H54 (cell line): ENCODE measurements at regions not wholly inside any gene's neighbourhood (a gene's known extent, or its start where the extent isn't known, plus 50 kb on each side); places are given as distances from the start of the nearest gene placed in this dataset.

Experiments
- DNase-seq: peaks from one replicate; pipeline ENCODE4 v3.0.0; 2011; ENCODE audit warnings: low spot score, mixed read lengths; ENCODE audit not compliant: insufficient read length
- FAIRE-seq: peaks from 3 replicates; lab custom pipeline; 2011; peaks lifted over from hg19 to GRCh38; lab: Jason Lieb, UNC
- POLR2A ChIP-seq: IDR thresholded peaks from 2 replicates; pipeline ENCODE4 v1.6.1; 2011; ENCODE audit warnings: low read depth, mild to moderate bottlenecking, low read length

DNA sequence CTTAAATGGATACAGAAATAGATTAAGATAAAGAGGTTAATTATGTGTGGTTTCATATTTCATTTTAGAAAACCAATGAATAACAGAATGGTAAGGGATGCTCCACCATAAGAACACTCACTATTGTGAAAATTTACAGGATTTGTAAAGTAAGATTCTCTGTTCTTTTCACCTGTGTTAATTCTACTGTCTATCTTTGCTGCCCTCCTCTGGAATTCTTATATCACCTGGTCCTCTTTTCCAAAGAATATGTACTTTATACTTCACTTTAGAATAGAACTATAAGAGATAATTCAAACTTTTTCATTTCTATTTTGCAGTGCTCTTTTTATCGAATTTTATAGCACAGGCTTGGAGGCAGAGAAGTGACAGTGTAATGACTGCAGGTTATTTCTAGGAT lies 213.4 kb downstream of the LURAP1L start:
- no peak for FAIRE-seq
- no peak for DNase-seq
- TF ChIP-seq POLR2A = no peak

GRCh38 chr9:12989669-12990068 lies 214.8 kb downstream of the LURAP1L start:
- DNase-seq = no peak
- no peak for TF ChIP-seq POLR2A
- FAIRE-seq = no peak

DNA sequence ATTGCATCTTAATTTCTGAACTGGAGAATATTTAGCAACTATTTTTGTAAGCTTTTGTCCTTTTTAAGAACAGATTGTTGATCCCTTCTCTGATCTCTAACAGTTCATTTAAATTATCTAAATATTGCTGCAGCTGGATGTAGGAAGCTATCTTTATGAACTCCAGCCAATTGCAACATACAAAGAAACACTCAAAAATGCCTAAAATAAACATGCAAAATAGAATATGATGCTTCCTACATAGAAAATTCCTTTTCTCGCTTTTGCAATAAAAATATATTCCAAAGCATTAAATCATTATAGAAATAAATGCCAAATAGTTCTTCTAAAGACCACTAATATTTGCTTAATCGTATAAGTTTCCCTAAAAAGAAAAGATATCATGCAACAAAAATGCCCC lies 218.6 kb downstream of the LURAP1L start:
- FAIRE-seq = no peak
- no peak for DNase-seq
- no peak for TF ChIP-seq POLR2A

- no peak for TF ChIP-seq POLR2A
- DNase-seq = no peak
- FAIRE-seq = no peak
These were observed 222.2 kb downstream of the LURAP1L start for GRCh38 chr9:12997009-12997408.

DNA sequence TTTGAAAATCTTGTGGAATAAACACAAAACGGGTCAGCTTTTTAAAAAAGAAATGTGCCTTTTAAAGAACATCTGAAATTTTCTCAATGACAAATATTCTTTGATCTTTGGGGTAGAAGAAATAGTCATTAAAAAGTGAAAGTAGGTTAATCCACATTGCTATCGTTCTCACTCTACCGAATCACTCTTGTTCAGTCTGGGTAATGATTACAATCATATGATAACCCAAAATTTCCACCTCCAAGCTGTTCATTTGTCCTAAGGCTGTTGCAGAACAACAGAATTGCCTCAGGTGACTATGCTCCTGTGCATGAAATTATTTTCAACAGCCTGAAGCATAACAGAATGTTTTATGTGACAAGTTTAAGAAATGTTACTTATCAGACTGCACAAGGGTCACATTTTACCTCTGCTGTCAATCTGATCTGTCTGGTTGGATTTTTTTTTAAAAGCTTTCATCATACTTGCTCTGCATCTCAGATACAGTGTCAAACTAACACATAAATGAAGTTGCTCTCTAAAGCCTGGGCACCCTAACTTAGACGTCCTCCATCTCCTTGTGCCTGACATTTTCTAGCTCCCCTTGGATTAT lies 227.3 kb downstream of the LURAP1L start:
- no peak for TF ChIP-seq POLR2A
- no peak for DNase-seq
- no peak for FAIRE-seq

DNA sequence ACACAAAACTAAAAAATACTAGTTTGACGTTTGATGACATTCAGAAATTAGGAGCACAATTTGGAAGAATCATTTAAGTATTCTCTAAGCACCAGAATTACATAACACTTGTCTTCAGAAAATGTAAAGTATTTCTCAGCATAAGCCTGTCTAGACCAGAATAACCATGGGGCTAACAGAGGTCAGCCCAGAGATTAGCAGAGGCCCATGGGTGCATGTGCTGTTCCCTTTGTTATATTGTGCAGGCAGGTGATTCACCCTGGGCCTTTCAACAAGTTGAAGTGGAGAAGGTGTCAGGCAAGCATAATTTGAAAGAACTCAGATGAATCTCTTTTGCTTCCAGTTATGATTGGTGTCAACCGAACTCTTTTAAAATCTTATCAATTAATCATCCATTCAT lies 227.9 kb downstream of the LURAP1L start:
- FAIRE-seq (no peak), DNase-seq (no peak)
- TF ChIP-seq POLR2A = no peak

GRCh38 chr9:13009871-13010270 lies 235.1 kb downstream of the LURAP1L start:
- no peak for TF ChIP-seq POLR2A
- FAIRE-seq = no peak
- no peak for DNase-seq

DNA sequence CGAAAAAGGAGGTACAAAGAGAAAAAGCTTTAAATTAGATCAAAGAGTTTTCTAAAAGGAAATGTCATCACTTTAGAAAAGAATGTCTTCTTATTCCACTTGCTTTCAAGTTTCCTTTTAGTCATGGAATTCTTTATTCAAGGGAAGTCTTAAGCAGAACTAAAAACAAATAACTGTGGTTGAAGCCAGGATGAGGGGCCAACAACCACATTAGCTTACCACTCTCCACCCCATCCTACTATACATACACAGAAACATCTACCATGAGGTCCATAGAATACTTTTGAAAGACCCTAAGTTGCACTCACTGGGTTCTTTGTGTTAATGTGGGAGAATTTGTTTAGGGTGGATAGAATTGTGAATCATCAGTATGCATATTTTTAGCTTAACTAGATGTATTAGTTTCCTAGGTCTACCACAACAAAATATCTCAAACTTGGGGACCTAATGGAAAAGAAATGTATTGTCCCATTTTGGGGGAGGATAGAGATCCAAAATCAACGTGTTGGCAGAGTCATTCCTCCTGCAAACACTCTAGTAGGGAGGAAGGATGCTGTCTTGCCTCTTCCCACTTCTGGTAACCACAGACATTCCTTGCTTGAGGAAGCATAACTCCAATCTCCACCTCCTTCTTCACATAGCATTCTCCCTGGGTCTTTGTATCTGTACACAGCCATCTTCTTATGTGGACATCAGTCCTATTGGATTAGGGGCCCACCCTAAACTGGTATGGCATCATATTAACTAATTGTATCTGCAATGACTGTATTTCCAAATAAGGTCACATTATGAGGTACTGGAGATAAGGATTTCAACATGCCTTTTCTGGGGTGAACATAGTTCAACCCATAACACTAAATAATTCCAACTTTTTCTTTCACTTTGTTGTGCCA lies 239.4 kb downstream of the LURAP1L start:
- TF ChIP-seq POLR2A = no peak
- no peak for DNase-seq
- FAIRE-seq = no peak

DNA sequence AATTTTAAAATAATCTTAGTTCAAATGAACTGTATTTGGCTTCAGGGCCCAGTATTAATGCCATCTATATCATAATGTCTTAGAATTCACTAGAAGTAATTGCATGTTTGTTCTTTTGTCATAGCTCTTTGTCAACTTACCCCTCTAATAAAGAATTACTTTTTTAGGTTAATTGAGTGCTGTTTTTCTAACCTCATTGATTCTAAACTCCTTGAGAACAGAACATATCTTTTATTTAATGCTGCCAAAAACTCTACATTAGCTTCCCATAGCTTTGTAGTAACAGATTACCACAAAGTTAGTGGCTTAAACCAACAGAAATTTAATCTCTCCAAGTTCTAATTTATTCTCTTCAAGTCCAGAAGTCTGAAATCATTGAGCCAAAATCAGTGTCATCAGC lies 242.4 kb downstream of the LURAP1L start:
- TF ChIP-seq POLR2A = no peak
- FAIRE-seq (no peak), DNase-seq (no peak)

DNA sequence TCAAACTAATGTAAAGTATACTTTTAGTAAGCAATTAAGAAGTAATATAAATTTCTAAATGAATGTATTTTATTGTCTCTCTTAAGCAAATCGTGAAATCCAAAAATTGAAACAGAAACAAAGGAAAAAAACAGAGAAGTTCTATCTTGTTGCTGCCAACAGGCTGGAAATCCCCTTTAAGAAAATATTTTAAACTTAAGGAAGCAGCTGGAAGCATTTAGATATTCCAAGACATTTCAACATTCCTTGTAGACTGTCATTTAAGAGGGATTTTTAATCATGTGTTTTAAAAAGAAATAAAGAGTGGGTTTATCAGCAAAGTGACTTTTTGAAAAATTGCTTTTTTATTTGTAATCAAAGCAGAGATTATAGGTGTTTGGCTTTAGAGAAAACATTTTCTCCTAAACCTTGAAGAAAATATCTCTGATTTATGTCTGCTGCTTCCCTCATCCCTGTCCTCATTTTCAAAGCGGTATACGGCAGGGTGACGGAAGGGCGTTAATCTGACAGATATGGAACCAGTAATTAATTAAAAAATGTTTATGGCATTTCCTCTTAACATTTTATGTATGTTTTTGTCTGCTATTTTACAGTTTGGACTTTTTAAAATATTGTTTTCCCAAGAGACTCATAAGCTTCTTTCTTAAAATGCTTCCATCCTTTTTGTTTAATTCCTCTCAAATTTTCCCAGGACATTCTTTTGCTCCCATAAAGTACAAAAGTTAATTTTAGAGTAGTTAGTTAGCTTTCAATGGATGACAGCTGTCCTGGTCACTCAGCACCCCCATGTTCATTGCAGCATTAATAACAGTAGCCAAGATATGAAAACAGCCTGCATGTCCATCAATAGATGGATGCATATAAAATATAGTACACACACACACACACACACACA lies 245.6 kb downstream of the LURAP1L start:
- DNase-seq = no peak
- no peak for FAIRE-seq
- TF ChIP-seq POLR2A = no peak

DNA sequence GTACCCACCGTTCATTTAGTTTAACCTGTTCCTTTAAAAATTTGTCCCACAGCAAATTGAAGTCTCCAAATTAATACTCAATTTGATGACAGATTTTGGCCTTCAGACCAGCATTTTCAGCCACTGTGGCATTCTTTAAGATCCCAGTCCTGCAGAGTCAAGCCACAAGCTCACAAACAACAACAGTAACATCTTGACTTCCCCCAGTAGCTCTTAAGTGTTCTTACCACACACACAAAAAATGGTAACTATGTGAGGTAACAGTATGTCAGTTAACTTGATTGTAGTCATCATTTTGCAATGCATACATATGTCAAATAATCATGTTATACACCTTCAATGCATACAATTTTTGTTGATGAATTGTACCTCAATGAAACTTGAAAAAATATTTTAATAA lies 247.9 kb downstream of the LURAP1L start:
- TF ChIP-seq POLR2A = no peak
- FAIRE-seq = no peak
- DNase-seq = no peak

DNA sequence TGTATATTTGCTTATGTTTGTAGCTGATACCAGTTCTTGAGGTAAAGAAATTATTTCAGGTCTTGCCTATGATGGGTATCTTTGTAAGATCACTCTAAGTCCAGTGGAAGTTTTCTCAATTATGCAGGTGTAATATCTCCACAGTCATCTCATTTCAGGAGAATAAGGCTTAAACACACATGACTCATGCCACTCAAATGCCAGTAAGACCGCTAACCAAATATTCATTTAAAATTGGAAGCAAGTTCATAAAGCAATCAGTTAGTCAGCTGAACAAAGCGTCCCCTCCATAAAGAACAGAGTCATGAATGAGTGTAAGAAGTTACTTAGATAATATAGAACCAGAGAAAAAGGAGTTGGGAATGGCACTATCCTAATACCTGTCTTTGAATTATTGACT lies 248.7 kb downstream of the LURAP1L start:
- no peak for TF ChIP-seq POLR2A
- FAIRE-seq (no peak), DNase-seq (no peak)

GRCh38 chr9:13026956-13027355 lies 252.1 kb downstream of the LURAP1L start:
- DNase-seq (no peak), FAIRE-seq (no peak)
- no peak for TF ChIP-seq POLR2A

- TF ChIP-seq POLR2A = no peak
- FAIRE-seq = no peak
- DNase-seq = no peak
These were observed 251.6 kb downstream of the MPDZ start for GRCh38 chr9:13027879-13028278.
